A549 (cell line): ENCODE measurements at regions not wholly inside any gene's neighbourhood (a gene's known extent, or its start where the extent isn't known, plus 50 kb on each side); places are given as distances from the start of the nearest gene placed in this dataset.

Source experiments
- CHD2 ChIP-seq: fragments of 150-350 bp; IDR thresholded peaks from 2 replicates; pipeline ENCODE4 v1.6.1; 2014; ENCODE audit warnings: low read length; ENCODE audit not compliant: partially characterized antibody
- CTCF ChIP-seq: fragments of >200 bp; sonication (Bioruptor Twin); formaldehyde crosslinking; IDR thresholded peaks from 3 replicates; pipeline ENCODE4 v1.5.1; 2016
- EP300 ChIP-seq, 2 experiments: fragments of >200 bp; sonication (Bioruptor Twin); formaldehyde crosslinking; IDR thresholded peaks; 2 replicates in 1 of 2; 3 replicates in 1 of 2; pipeline ENCODE4 v1.6.1; 2016 to 2017
- JUN ChIP-seq, 2 experiments: fragments of >200 bp; sonication (Bioruptor Twin); formaldehyde crosslinking; IDR thresholded peaks; 2 replicates in 1 of 2; 3 replicates in 1 of 2; pipeline ENCODE4 v1.6.1; 2016 to 2017
- RAD21 ChIP-seq, 2 experiments: fragments of >200 bp in 1 of 2; sonication (Bioruptor Twin) in 1 of 2; formaldehyde crosslinking in 1 of 2; IDR thresholded peaks in 1 of 2; conservative IDR thresholded peaks in 1 of 2; 2 replicates in 1 of 2; 3 replicates in 1 of 2; pipeline ENCODE4 v1.6.1; 2012 to 2018; ENCODE audit warnings: inconsistent platforms in 1 of 2
- SREBF2 ChIP-seq: fragments of 450-650 bp; IDR thresholded peaks from 2 replicates; pipeline ENCODE4 v1.6.1; 2014; ENCODE audit warnings: mild to moderate bottlenecking, moderate library complexity
- ZNF302 ChIP-seq: fragments of 250-450 bp; sonication (Bioruptor Pico); IDR thresholded peaks from 2 replicates; pipeline ENCODE4 v1.9.0; 2021; ENCODE audit warnings: inconsistent platforms, mild to moderate bottlenecking, moderate library complexity

GRCh38 chr4:138669479-138670315, 345.9 kb upstream of the NOCT start:
- TF ChIP-seq SREBF2 (no peak), RAD21 (conservative IDR thresholded peaks at IDR 0.05 in 1 of 2, IDR thresholded peaks at IDR 0.05 in 1 of 2) (no peak), CTCF (no peak), CHD2 (no peak), EP300 (IDR thresholded peaks at IDR 0.05) (no peak), ZNF302 (CRISPR knock-in tag) (no peak), JUN (IDR thresholded peaks at IDR 0.05) (no peak)
